Dendritic cell treated with granulocyte-macrophage colony-stimulating factor and Interleukin-4, amounts not matched to agents 40 ng/mL and 50 ng/mL, for 4 days (primary cell): ENCODE measurements at regions not wholly inside any gene's neighbourhood (a gene's known extent, or its start where the extent isn't known, plus 50 kb on each side); places are given as distances from the start of the nearest gene placed in this dataset.
"Not testable (repeated sequence)": the region's sequence is repeated elsewhere in the genome, so short reads cannot be mapped to it uniquely, and the experiment has no call there.

Experiments used
- H3K27ac Mint-ChIP-seq: one replicate; pipeline ENCODE4 v1.8.0; 2022; ENCODE audit warnings: mild to moderate bottlenecking, mixed read lengths
- H3K27me3 Mint-ChIP-seq: one replicate; pipeline ENCODE4 v1.8.0; 2022; ENCODE audit warnings: mild to moderate bottlenecking, mixed read lengths
- H3K36me3 Mint-ChIP-seq: one replicate; pipeline ENCODE4 v1.8.0; 2022; ENCODE audit warnings: low read depth, mixed read lengths
- H3K4me1 Mint-ChIP-seq: one replicate; pipeline ENCODE4 v1.8.0; 2022; ENCODE audit warnings: low read depth, mixed read lengths
- H3K4me3 Mint-ChIP-seq: one replicate; pipeline ENCODE4 v1.8.0; 2022; ENCODE audit warnings: mild to moderate bottlenecking, moderate library complexity, mixed read lengths
- H3K9me3 Mint-ChIP-seq: one replicate; pipeline ENCODE4 v1.8.0; 2022; ENCODE audit warnings: mixed read lengths
- intact Hi-C: fragments of 100-400 bp; cut with micrococcal nuclease; formaldehyde crosslinking; loops from one replicate; pipeline ENCODE4 v1.15.0; 2022

DNA sequence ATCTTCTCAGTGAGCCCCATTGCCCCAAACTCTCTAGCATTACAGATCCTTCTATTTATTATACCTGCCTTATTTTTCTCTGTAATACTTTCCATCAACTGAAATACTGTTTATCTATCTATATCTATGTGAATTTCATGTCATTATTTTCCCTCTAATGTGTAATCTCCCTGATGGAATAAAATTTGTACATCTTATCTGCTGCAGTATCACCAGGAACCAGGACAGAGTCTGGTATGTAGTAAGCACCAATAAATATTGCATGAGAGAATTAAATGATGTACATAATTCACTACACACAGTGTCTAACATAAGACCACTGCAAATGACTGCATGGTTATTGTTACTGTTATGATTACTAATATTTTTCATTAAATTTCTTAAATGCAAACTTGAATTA is 759.1 kb downstream of the PRELID2 start:
- intact Hi-C loops, result no loop called here
- H3K27me3 Mint-ChIP-seq, result no peaks in the 10 kb centered on the region
- H3K9me3 Mint-ChIP-seq, result peaks cover 9% of the 10 kb centered on the region
- no peak overlapping the region for H3K27ac Mint-ChIP-seq
- H3K36me3 Mint-ChIP-seq, result no peaks in the 10 kb centered on the region
- H3K4me3 Mint-ChIP-seq, result no peak overlapping the region
- no peaks in the 10 kb centered on the region for H3K4me1 Mint-ChIP-seq

DNA sequence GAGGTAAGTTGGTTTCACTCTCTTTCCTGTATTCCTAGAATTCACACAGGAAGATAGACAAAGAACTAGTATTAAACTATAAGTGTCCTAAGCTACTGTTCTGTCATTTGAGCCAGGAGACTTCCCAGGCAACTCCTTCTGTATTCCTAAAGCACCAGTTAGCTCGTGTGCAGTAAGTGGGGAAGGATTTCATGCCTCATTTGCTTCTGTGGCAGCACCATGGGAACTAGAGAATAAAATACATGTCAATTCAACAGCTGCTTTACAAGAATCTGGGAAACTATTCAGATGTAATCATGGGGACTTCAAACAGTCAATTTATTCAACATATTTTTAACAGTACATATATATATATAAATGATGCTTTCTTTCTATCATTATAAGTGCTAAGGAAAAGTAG is 762.3 kb downstream of the PRELID2 start:
- intact Hi-C loops, result no loop called here
- no peaks in the 10 kb centered on the region for H3K27me3 Mint-ChIP-seq
- no peak overlapping the region for H3K4me3 Mint-ChIP-seq
- no peak overlapping the region for H3K27ac Mint-ChIP-seq
- peaks cover 9% of the 10 kb centered on the region for H3K9me3 Mint-ChIP-seq
- H3K4me1 Mint-ChIP-seq, result no peaks in the 10 kb centered on the region
- no peaks in the 10 kb centered on the region for H3K36me3 Mint-ChIP-seq

DNA sequence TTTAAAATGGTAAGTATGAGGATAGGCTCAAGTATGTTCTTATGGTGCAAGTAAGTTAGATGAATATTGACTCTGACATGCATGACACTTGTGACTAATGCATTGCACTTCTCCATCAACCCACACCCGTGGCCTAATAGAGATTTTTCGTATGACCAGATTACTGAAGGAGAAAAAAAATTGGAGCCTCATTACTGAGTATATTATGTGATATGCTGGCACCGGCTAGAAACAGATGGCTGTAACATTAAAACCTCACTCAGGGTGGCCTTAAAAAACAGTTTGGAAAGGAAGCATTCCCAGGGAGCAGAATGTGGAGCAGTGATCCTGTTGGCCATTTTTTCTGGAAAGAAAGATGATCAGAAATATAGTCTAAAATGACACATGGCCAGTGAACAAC is 766.4 kb downstream of the PRELID2 start:
- no peak overlapping the region for H3K27ac Mint-ChIP-seq
- no peak overlapping the region for H3K4me3 Mint-ChIP-seq
- H3K27me3 Mint-ChIP-seq, result no peaks in the 10 kb centered on the region
- H3K4me1 Mint-ChIP-seq, result no peaks in the 10 kb centered on the region
- no peaks in the 10 kb centered on the region for H3K36me3 Mint-ChIP-seq
- intact Hi-C loops, result no loop called here
- H3K9me3 Mint-ChIP-seq, result no peaks in the 10 kb centered on the region

DNA sequence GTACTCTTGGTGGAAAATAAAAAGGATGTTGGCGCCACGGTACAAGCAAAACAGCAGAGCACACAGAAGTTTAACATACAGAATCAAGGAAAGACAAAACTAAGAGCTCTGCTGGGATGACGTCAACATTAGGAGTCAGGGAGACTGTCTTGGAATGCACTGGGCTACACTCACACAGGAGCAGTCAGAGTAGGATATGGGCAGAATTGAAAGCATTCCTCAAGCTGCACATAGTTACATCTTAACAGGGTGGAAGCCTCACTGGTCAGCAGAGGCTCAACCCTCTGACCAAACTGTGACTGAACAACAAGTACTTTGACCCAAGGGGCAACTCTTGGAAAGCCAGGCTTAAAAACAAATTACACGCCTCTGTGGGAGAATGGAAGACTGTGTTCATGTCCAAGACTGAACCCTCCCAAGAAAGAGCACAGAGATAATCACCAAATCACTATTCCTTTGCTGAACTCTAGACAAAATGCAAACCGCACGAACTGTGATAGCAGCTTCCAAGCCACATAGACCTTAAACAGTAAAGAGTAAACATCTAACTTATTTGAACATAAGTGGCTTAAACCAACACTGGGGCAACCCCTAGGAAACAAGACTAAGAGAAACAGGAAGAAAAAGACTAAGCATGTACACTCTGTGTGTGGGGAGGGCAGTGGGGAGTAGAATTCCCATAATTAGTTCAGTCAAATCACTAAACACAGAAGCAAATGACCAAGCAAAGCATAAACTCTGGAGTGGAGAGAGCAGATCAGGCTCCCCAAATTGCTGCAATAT is 772.7 kb downstream of the PRELID2 start:
- H3K9me3 Mint-ChIP-seq, result peaks cover 7% of the 10 kb centered on the region
- intact Hi-C loops, result no loop called here
- no peaks in the 10 kb centered on the region for H3K4me1 Mint-ChIP-seq
- no peak overlapping the region for H3K27ac Mint-ChIP-seq
- no peaks in the 10 kb centered on the region for H3K27me3 Mint-ChIP-seq
- no peak overlapping the region for H3K4me3 Mint-ChIP-seq
- no peaks in the 10 kb centered on the region for H3K36me3 Mint-ChIP-seq

DNA sequence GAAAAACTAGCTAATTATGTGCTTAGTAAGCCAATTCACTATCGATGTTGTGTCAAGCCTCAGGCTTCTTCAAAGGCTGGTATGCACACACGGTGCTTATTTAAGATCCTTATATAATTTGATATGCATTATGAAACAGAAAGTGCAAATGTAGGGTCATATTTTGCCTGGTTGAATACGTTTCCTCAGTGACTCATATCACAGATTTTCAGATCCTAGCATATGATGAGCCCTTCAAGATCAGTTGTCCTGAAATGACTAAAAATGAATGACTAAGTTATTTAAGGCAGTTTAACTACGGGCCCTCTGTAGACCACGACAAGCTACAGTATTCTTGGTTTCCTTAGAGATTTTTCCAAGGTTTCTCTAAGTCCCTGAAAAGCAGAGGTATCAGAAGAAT is 778.3 kb downstream of the PRELID2 start:
- H3K27me3 Mint-ChIP-seq, result no peaks in the 10 kb centered on the region
- no peaks in the 10 kb centered on the region for H3K36me3 Mint-ChIP-seq
- no peaks in the 10 kb centered on the region for H3K4me1 Mint-ChIP-seq
- intact Hi-C loops, result no loop called here
- H3K9me3 Mint-ChIP-seq, result peaks cover 1% of the 10 kb centered on the region
- H3K4me3 Mint-ChIP-seq, result no peak overlapping the region
- no peak overlapping the region for H3K27ac Mint-ChIP-seq

DNA sequence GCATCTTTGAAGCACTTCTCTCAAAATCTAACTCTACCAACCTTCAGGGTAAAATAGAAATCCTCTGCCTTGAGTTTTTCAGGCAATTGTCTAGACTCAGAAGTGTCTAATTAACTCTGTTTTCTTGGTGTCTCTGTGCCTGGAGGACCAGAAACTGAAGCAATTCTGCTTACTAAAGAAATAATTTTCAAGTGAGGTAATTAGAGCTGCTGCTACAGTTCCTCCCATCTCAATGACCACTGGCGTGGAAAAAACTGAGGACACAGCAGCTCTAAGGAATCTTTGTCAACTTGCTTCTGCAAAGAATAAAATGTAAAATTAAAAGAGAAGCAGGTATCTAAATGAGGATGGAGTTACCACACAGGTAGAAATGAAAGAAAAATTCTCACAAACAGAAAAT is 785.0 kb downstream of the PRELID2 start:
- H3K27me3 Mint-ChIP-seq, result no peaks in the 10 kb centered on the region
- no peaks in the 10 kb centered on the region for H3K4me1 Mint-ChIP-seq
- intact Hi-C loops, result no loop called here
- H3K4me3 Mint-ChIP-seq, result no peak overlapping the region
- H3K9me3 Mint-ChIP-seq, result no peaks in the 10 kb centered on the region
- no peaks in the 10 kb centered on the region for H3K36me3 Mint-ChIP-seq
- H3K27ac Mint-ChIP-seq, result no peak overlapping the region

DNA sequence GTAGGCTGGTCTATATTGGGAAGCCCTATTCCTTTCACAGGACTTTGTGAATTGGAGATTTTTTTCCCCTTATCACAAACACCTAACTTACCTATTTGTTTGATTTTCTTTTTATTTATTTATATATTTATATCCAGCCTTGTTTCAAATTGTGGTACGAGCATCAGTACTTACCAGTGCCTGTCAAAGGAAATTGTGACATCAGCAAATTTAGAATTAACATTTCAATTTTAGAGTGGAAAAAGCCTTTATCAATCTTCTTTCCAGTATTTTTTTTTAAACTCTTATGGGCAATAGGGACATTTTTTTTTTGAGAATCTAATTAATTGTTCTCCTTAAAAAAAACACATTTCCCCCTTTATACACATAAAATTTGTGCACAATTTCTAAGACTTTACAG is 790.2 kb downstream of the PRELID2 start:
- no peaks in the 10 kb centered on the region for H3K9me3 Mint-ChIP-seq
- H3K4me1 Mint-ChIP-seq, result no peaks in the 10 kb centered on the region
- intact Hi-C loops, result no loop called here
- H3K27me3 Mint-ChIP-seq, result no peaks in the 10 kb centered on the region
- no peak overlapping the region for H3K4me3 Mint-ChIP-seq
- H3K36me3 Mint-ChIP-seq, result no peaks in the 10 kb centered on the region
- no peak overlapping the region for H3K27ac Mint-ChIP-seq

DNA sequence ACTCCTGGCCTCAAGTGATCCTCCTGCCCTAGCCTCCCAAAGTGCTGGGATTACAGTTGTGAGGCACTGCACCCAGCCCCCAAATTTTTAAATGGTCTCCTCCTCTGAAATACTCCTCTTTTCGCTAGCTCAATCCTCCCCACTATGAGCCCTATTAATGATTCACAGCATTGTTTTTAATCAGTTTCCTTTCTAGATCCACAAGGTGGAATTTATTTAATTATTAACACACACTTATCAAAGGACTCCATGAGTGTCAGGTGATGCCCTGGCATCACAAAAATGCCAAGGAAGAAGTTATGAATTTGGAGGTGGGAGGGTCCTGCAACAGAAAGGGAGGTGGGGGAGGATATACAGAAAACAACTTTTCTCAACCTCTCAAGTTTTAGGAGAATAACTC is 806.5 kb downstream of the PRELID2 start:
- no peaks in the 10 kb centered on the region for H3K27me3 Mint-ChIP-seq
- H3K27ac Mint-ChIP-seq, result no peak overlapping the region
- no peaks in the 10 kb centered on the region for H3K4me1 Mint-ChIP-seq
- intact Hi-C loops, result no loop called here
- H3K36me3 Mint-ChIP-seq, result no peaks in the 10 kb centered on the region
- H3K9me3 Mint-ChIP-seq, result peaks cover 30% of the 10 kb centered on the region
- no peak overlapping the region for H3K4me3 Mint-ChIP-seq

DNA sequence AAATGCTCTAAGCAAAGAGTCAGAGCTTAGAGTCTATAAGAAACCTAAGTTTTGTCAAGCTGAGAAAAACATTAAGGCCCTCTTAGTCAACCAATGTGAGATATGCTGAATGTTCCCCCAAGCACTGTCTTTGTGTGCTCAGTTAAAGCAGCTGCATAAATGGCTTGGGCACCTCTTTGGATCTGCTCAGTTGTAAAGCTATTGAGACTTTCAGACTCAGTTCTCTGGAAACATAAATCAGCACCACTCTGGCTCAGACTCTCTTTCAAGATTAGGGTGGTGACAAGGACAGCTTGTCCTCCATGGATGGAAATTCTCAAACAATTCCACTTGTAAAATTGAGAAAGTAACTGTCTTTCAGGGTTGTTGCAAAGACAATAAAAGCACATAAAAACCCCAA is 807.9 kb downstream of the PRELID2 start:
- H3K4me1 Mint-ChIP-seq, result no peaks in the 10 kb centered on the region
- intact Hi-C loops, result no loop called here
- no peaks in the 10 kb centered on the region for H3K27me3 Mint-ChIP-seq
- no peak overlapping the region for H3K27ac Mint-ChIP-seq
- no peaks in the 10 kb centered on the region for H3K36me3 Mint-ChIP-seq
- H3K4me3 Mint-ChIP-seq, result no peak overlapping the region
- peaks cover 30% of the 10 kb centered on the region for H3K9me3 Mint-ChIP-seq

DNA sequence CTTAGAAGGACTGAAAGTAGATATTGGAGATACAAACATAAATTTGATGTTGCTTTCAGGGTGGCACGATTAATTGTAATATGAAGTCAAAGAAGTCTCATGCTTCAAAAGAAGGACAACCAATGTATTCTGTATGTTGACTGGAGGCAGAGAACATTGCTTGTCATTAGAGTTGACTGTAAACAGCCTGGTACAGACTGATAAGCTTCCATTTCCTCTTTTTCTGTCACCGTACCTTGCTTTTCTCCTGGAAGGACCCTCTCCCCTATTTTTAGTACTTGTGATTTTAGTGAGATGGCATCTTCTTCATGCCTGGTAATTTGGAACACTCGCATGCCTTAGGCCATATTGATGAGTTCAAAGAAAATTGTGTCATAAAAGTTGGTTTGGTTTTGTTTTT is 809.4 kb downstream of the PRELID2 start:
- intact Hi-C loops, result no loop called here
- Mint-ChIP-seq H3K27ac (no peak overlapping the region), H3K27me3 (no peaks in the 10 kb centered on the region), H3K36me3 (no peaks in the 10 kb centered on the region), H3K4me1 (no peaks in the 10 kb centered on the region), H3K4me3 (no peak overlapping the region), H3K9me3 (peaks cover 21% of the 10 kb centered on the region)

DNA sequence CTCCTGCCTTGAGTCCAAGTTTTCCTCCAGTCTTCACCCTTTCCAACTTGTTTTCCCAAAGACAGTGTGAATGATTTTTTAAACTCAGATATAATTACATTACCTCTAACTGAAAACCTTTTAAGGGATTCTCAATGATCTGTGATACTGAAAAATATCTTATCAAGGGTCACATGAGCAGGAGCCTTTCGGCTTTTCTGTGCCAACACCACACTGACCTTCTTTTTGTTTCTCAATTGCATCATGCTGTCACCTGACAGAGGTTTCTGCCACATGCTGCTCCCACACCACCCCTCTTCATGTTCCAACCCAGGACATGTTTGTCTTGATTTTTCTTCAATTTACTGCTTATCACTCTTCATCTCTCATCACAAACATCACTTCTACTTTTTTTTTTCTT is 820.0 kb downstream of the PRELID2 start:
- H3K27me3 Mint-ChIP-seq, result no peaks in the 10 kb centered on the region
- H3K4me3 Mint-ChIP-seq, result no peak overlapping the region
- no peaks in the 10 kb centered on the region for H3K36me3 Mint-ChIP-seq
- peaks cover 19% of the 10 kb centered on the region for H3K9me3 Mint-ChIP-seq
- intact Hi-C loops, result no loop called here
- H3K27ac Mint-ChIP-seq, result no peak overlapping the region
- no peaks in the 10 kb centered on the region for H3K4me1 Mint-ChIP-seq

DNA sequence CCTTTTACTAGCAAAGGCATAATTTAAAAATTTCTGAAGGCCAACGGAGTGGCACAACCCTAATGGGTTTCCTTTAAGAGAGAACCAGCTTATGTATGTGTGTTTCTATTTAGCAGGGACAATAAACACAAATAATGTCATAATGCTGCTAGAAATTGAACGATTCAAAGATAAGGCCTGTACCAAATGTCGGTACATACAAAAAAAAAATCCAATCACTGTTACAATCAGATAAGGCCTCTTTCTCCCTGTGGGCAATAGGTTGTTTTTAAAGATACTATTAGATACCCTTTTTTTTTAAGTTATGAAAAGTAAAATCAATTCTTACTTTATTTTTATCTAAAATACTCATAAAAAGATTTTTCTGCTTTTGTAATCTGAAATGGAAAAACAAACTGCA is 821.0 kb downstream of the PRELID2 start:
- intact Hi-C loops, result no loop called here
- H3K27ac Mint-ChIP-seq, result no peak overlapping the region
- H3K27me3 Mint-ChIP-seq, result no peaks in the 10 kb centered on the region
- H3K4me3 Mint-ChIP-seq, result no peak overlapping the region
- H3K36me3 Mint-ChIP-seq, result no peaks in the 10 kb centered on the region
- H3K4me1 Mint-ChIP-seq, result no peaks in the 10 kb centered on the region
- peaks cover 19% of the 10 kb centered on the region for H3K9me3 Mint-ChIP-seq

DNA sequence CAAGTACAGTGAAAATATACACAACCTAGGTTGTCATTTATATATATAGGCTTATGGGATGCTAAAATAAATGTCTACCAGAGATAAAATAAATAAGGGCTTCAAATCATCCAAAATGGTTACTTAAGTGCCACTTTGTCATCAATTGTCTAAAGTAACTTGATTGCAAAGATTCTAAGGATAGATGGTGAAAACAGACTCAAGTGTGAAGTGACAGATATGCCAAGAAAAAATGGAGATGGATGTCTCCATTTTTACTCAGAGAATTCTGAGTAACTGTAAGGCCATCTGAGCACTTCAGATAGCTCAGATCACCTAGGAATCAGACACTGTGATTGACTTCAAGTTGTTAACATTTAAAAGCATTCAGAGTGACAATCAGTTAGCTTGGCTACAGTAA is 824.3 kb downstream of the PRELID2 start:
- Mint-ChIP-seq H3K27me3 (no peaks in the 10 kb centered on the region), H3K9me3 (peaks cover 23% of the 10 kb centered on the region), H3K4me3 (no peak overlapping the region), H3K36me3 (no peaks in the 10 kb centered on the region), H3K4me1 (no peaks in the 10 kb centered on the region), H3K27ac (no peak overlapping the region)
- intact Hi-C loops, result no loop called here

DNA sequence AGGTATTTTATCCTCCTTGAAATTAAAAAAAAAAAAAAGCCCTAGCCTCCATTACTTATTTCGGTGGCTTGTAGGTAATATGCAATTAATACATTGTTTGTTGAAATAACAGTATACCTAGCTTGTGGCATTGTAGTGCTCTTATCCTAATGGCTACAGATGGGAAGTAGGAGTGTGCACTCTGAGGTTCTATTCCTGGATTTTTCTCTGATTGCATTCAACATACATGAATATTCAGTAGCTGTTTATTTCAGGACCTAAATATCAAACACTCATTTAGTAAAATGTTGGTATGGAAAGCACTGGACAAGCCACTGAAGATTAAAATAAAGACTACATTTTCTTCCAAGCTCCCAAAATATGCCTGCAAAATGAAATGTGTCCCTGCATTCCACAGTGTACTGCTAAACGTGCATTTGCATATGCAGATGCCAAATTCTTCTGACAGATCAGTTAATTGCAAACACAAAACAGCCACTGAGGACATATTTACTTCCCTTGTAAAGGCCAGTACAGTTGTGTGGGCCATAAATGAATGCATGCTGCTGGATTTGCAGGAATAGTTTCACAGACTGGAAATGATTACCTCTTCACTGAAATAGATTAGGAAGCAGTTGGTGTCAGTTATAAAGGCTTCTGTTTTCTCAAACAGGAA is 826.1 kb downstream of the PRELID2 start:
- Mint-ChIP-seq H3K4me1 (no peaks in the 10 kb centered on the region), H3K27ac (no peak overlapping the region), H3K9me3 (peaks cover 22% of the 10 kb centered on the region), H3K4me3 (no peak overlapping the region), H3K27me3 (no peaks in the 10 kb centered on the region), H3K36me3 (no peaks in the 10 kb centered on the region)
- intact Hi-C loops, result no loop called here

DNA sequence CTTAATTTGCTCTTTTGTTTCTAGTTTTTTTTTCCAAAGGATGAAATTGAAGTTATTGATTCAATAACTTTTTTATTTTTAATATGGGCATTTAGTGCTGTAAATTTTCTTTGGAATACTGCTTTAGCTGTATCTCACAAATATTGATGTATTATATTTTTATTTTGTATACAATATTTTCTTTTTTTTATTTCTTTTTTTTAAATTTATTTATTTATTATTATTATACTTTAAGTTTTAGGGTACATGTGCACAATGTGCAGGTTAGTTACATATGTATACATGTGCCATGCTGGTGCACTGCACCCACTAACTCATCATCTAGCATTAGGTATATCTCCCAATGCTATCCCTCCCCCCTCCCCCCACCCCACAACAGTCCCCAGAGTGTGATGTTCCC is 823.7 kb downstream of the KCTD16 start:
- H3K27ac Mint-ChIP-seq, H3K27me3 Mint-ChIP-seq, H3K4me3 Mint-ChIP-seq, H3K9me3 Mint-ChIP-seq, H3K4me1 Mint-ChIP-seq, intact Hi-C loops, H3K36me3 Mint-ChIP-seq: not testable (repeated sequence)
